ENCODE measurements at regions not wholly inside any gene's neighbourhood (a gene's known extent, or its start where the extent isn't known, plus 50 kb on each side); places are given as distances from the start of the nearest gene placed in this dataset.
"Not testable (repeated sequence)": the region's sequence is repeated elsewhere in the genome, so short reads cannot be mapped to it uniquely, and the experiment has no call there.

GRCh38 chr14:21846227-21846885 lies 172.7 kb upstream of the OR4E1 start:
- ATAC-seq, result no peak
- intact Hi-C loops (cut with DNase I, micrococcal nuclease), result no loop called here
- DNase-seq, result peak in 1 of 2 donors; percentile 35

- DNase-seq, result no peak
- no peak for ATAC-seq
- intact Hi-C loops (cut with DNase I, micrococcal nuclease), result no loop called here
These were observed 167.1 kb upstream of the OR4E1 start for GRCh38 chr14:21840765-21841164.

GRCh38 chr14:21833836-21834235 lies 160.2 kb upstream of the OR4E1 start:
- intact Hi-C loops (cut with DNase I, micrococcal nuclease), result no loop called here
- DNase-seq, result no peak
- ATAC-seq, result no peak

GRCh38 chr14:21825845-21826244 lies 152.2 kb upstream of the OR4E1 start:
- no peak for ATAC-seq
- no peak for DNase-seq
- intact Hi-C loops (cut with DNase I, micrococcal nuclease), result no loop called here

- no peak for DNase-seq
- no peak for ATAC-seq
- intact Hi-C loops (cut with DNase I, micrococcal nuclease), result no loop called here
These were observed 151.6 kb upstream of the OR4E1 start for GRCh38 chr14:21825149-21825743.

- intact Hi-C loops (cut with DNase I, micrococcal nuclease), result no loop called here
- no peak for ATAC-seq
- DNase-seq, result no peak
These were observed 148.5 kb upstream of the OR4E1 start for GRCh38 chr14:21822109-21822508.

GRCh38 chr14:21820631-21821030 lies 147.0 kb upstream of the OR4E1 start:
- intact Hi-C loops (cut with DNase I, micrococcal nuclease), result no loop called here
- ATAC-seq (no peak), DNase-seq (no peak)

GRCh38 chr14:21819891-21820290 lies 146.3 kb upstream of the OR4E1 start:
- ATAC-seq; DNase-seq; intact Hi-C loops (cut with DNase I, micrococcal nuclease): not testable (repeated sequence)

- intact Hi-C loops (cut with DNase I, micrococcal nuclease); DNase-seq; ATAC-seq: not testable (repeated sequence)
These were observed 143.4 kb upstream of the OR4E1 start for GRCh38 chr14:21817010-21817409.

- DNase-seq (no peak), ATAC-seq (no peak)
- intact Hi-C loops (cut with DNase I, micrococcal nuclease), result no loop called here
These were observed 134.4 kb upstream of the OR4E1 start for GRCh38 chr14:21807975-21808374.

- intact Hi-C loops (cut with DNase I, micrococcal nuclease), result no loop called here
These were observed 131.4 kb upstream of the OR4E1 start for GRCh38 chr14:21804981-21805380.

GRCh38 chr14:21802441-21802840 lies 128.8 kb upstream of the OR4E1 start:
- DNase-seq (no peak), ATAC-seq (no peak)
- intact Hi-C loops (cut with DNase I, micrococcal nuclease), result no loop called here

More at GRCh38 chr14:21804981-21805380, 131.4 kb upstream of the OR4E1 start:
- DNase-seq, result no peak
- ATAC-seq, result no peak

- ATAC-seq, result no peak
- DNase-seq, result no peak
- intact Hi-C loops (cut with DNase I, micrococcal nuclease), result no loop called here
These were observed 123.3 kb upstream of the OR4E1 start for GRCh38 chr14:21796916-21797315.

GRCh38 chr14:21795456-21795855 lies 121.8 kb upstream of the OR4E1 start:
- DNase-seq (no peak), ATAC-seq (no peak)
- intact Hi-C loops (cut with DNase I, micrococcal nuclease), result no loop called here

GRCh38 chr14:21791749-21792148 lies 118.1 kb upstream of the OR4E1 start:
- ATAC-seq (no peak), DNase-seq (no peak)
- intact Hi-C loops (cut with DNase I, micrococcal nuclease), result no loop called here

GRCh38 chr14:21788687-21789086 lies 115.1 kb upstream of the OR4E1 start:
- intact Hi-C loops (cut with DNase I, micrococcal nuclease); ATAC-seq: not testable (repeated sequence)

GRCh38 chr14:21787242-21787641 lies 113.6 kb upstream of the OR4E1 start:
- DNase-seq; intact Hi-C loops (cut with DNase I, micrococcal nuclease); ATAC-seq: not testable (repeated sequence)

More at GRCh38 chr14:21788687-21789086, 115.1 kb upstream of the OR4E1 start:
- not testable (repeated sequence) for DNase-seq

- ATAC-seq, result no peak
- DNase-seq, result no peak
- intact Hi-C loops (cut with DNase I, micrococcal nuclease), result no loop called here
These were observed 107.9 kb upstream of the OR4E1 start for GRCh38 chr14:21781543-21781942.

GRCh38 chr14:21780429-21781084 lies 106.9 kb upstream of the OR4E1 start:
- intact Hi-C loops (cut with DNase I, micrococcal nuclease), result no loop called here
- DNase-seq (no peak), ATAC-seq (no peak)

- ATAC-seq (peak; percentile 55), DNase-seq (no peak)
- intact Hi-C loops (cut with DNase I, micrococcal nuclease), result no loop called here
These were observed 98.1 kb upstream of the OR4E1 start for GRCh38 chr14:21771671-21772070.

All from left colon (tissue), 2 donors.